Smooth muscle cell (in vitro differentiated cells): ENCODE measurements at regions not wholly inside any gene's neighbourhood (a gene's known extent, or its start where the extent isn't known, plus 50 kb on each side); places are given as distances from the start of the nearest gene placed in this dataset.

Experiments
- DNase-seq: peaks from one replicate; lab custom pipeline; 2025; ENCODE audit not compliant: unreplicated experiment; lab: John Stamatoyannopoulos, UW
- H2AFZ ChIP-seq: fragments of 200-600 bp; sonication (generic); 2 replicates; pipeline ENCODE4 v1.6.0; 2016; ENCODE audit warnings: antibody characterized with exemption, low read depth, mild to moderate bottlenecking
- H3F3A ChIP-seq: fragments of 200-600 bp; sonication (generic); 2 replicates; pipeline ENCODE4 v1.6.0; 2017; ENCODE audit warnings: antibody characterized with exemption, low read depth
- H3K27ac ChIP-seq: fragments of 200-600 bp; sonication (generic); 2 replicates; pipeline ENCODE4 v1.5.1; 2016; ENCODE audit warnings: low read depth, mild to moderate bottlenecking
- H3K27me3 ChIP-seq: fragments of 200-600 bp; sonication (generic); 2 replicates; pipeline ENCODE4 v1.6.1; 2016; ENCODE audit warnings: low read depth, mild to moderate bottlenecking
- H3K36me3 ChIP-seq: fragments of 200-600 bp; sonication (generic); 2 replicates; pipeline ENCODE4 v1.5.1; 2016; ENCODE audit warnings: low read depth
- H3K4me1 ChIP-seq: fragments of 200-600 bp; sonication (generic); 2 replicates; pipeline ENCODE4 v1.5.1; 2016; ENCODE audit warnings: low read depth
- H3K4me2 ChIP-seq: fragments of 200-600 bp; sonication (generic); 2 replicates; pipeline ENCODE4 v1.6.0; 2016; ENCODE audit warnings: mild to moderate bottlenecking
- H3K4me3 ChIP-seq: fragments of 200-600 bp; sonication (generic); 2 replicates; pipeline ENCODE4 v1.5.1; 2016; ENCODE audit warnings: mild to moderate bottlenecking
- H3K79me2 ChIP-seq: fragments of 200-600 bp; sonication (generic); 2 replicates; pipeline ENCODE4 v1.6.0; 2016; ENCODE audit warnings: low read depth, mild to moderate bottlenecking
- H3K9ac ChIP-seq: fragments of 200-600 bp; sonication (generic); 2 replicates; pipeline ENCODE4 v1.6.0; 2016; ENCODE audit warnings: low read depth
- H3K9me3 ChIP-seq: fragments of 200-600 bp; sonication (generic); replicated peaks from 2 replicates; pipeline ENCODE4 v1.5.1; 2016; ENCODE audit warnings: low read depth
- H4K20me1 ChIP-seq: fragments of 200-600 bp; sonication (generic); 2 replicates; pipeline ENCODE4 v1.6.0; 2016; ENCODE audit warnings: low read depth
- WGBS: methylation state at CpG from one replicate; pipeline ENCODE4 v1.1.7; 2016; ENCODE audit warnings: low lambda C conversion rate; 5-methylcytosine and 5-hydroxymethylcytosine counted together
- TF ChIP-seq, protein P1 (sequence below): fragments of 200-600 bp; sonication (generic); IDR thresholded peaks from 2 replicates; pipeline ENCODE4 v1.5.1; 2017; ENCODE audit warnings: borderline replicate concordance, mild to moderate bottlenecking, antibody characterized with exemption; ENCODE audit not compliant: insufficient read depth, poor library complexity, severe bottlenecking

DNA sequence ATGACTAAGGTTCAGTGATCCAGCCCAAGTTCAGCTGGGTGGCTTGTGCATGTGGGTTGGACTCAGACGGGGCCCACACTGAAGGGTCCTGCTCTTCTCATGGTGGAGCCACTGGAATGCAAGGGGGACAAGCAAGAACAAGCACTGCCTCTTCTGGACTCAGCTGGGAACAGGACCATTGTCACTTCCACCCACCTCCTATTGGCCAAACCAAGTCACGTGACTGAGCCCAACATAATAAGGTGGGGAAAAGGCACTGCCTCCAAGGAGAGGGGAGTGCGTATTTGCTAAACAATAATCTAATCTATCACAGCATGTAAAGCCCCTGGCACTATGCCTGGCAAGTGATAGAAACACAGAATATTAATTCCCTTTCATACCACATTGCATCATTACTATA, 87.1 kb downstream of the CHST1 start:
- 73% methylated on average over 3 of the region's 3 CpGs for WGBS
- Histone ChIP-seq H3K36me3 (no peaks in the 10 kb centered on the region), H3K79me2 (no peaks in the 10 kb centered on the region), H3K9ac (no peak overlapping the region), H2AFZ (no peak overlapping the region), H3K4me1 (no peaks in the 10 kb centered on the region), H3K4me3 (no peak overlapping the region), H3F3A (no peaks in the 10 kb centered on the region), H3K4me2 (no peak overlapping the region), H4K20me1 (no peaks in the 10 kb centered on the region), H3K27me3 (peaks cover 19% of the 10 kb centered on the region), H3K9me3 (no peaks in the 10 kb centered on the region), H3K27ac (no peak overlapping the region)
- TF ChIP-seq, protein P1, sequence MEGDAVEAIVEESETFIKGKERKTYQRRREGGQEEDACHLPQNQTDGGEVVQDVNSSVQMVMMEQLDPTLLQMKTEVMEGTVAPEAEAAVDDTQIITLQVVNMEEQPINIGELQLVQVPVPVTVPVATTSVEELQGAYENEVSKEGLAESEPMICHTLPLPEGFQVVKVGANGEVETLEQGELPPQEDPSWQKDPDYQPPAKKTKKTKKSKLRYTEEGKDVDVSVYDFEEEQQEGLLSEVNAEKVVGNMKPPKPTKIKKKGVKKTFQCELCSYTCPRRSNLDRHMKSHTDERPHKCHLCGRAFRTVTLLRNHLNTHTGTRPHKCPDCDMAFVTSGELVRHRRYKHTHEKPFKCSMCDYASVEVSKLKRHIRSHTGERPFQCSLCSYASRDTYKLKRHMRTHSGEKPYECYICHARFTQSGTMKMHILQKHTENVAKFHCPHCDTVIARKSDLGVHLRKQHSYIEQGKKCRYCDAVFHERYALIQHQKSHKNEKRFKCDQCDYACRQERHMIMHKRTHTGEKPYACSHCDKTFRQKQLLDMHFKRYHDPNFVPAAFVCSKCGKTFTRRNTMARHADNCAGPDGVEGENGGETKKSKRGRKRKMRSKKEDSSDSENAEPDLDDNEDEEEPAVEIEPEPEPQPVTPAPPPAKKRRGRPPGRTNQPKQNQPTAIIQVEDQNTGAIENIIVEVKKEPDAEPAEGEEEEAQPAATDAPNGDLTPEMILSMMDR: no peak
- no peak for DNase-seq

DNA sequence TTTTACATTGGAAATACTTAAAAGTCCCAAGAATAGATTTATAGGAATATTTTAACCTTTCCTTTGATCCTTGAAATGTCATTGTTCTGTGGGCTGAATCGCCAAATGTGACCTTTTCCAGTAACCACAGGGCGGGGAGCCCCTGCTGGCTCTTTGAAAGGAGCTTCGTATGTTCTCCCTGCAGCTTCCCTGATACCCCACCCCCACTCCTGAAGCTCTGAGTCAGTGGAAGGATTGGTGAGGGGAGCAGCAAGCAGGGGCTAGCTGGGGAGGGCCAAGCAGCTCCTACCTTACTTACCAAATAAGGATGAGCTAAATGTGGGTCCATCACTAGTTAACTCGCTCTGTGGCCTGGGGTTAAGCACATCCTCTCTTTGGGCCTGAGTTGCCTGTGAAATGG, 87.7 kb downstream of the CHST1 start:
- Histone ChIP-seq H3K9ac (no peak overlapping the region), H3K9me3 (no peaks in the 10 kb centered on the region), H3K27me3 (peaks cover 19% of the 10 kb centered on the region), H3K4me3 (no peak overlapping the region), H3F3A (no peaks in the 10 kb centered on the region), H3K4me1 (no peaks in the 10 kb centered on the region), H4K20me1 (no peaks in the 10 kb centered on the region), H2AFZ (no peak overlapping the region), H3K4me2 (no peak overlapping the region), H3K79me2 (no peaks in the 10 kb centered on the region), H3K27ac (no peak overlapping the region), H3K36me3 (no peaks in the 10 kb centered on the region)
- DNase-seq: no peak
- 38% methylated on average over 4 of the region's 4 CpGs for WGBS
- TF ChIP-seq, protein P1: no peak

DNA sequence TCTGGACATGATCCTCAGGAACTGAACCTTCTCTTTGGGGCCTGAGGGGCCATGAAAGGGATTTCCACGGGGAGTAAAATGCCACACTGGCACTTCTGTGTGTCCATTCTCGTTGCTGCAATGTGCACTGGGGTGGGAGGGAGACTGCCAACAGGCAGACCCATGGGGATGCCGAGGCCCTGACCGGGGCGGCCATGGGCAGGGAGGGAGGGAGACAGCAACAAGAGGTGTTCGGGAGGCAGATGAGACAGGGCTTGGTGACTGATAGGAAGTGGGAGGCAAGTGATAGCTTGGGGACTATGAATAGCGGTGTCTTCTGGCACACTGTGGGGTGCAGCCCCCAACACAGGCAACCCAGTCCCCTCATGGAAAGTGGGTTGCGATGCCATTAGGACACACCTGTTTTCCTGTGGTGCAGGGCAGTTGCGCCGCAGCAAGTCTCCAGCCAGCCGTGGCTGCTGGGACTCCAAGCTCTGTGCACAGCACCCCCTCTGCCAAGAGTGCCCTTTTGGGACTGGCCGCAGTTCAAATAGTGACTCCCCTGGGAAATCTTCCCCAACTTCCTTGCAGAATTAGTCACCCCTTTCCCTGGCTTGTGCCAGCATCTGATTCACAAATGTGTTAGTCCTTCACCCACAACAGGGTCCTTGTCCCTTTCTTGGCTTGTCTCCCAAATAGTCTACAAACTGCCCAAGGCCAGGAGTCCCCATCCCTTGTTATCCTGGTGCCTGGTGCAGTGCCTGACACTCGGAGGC, 88.8 kb downstream of the CHST1 start:
- TF ChIP-seq, protein P1: no peak
- Histone ChIP-seq H3K27me3 (peaks cover 16% of the 10 kb centered on the region), H3K36me3 (no peaks in the 10 kb centered on the region), H3K4me1 (no peaks in the 10 kb centered on the region), H3K4me3 (no peak overlapping the region), H3K79me2 (no peaks in the 10 kb centered on the region), H4K20me1 (no peaks in the 10 kb centered on the region), H3K27ac (no peak overlapping the region), H3K9me3 (no peaks in the 10 kb centered on the region), H3K4me2 (no peak overlapping the region), H3F3A (no peaks in the 10 kb centered on the region), H2AFZ (no peak overlapping the region), H3K9ac (no peak overlapping the region)
- no peak for DNase-seq
- WGBS: 85% methylated on average over 13 of the region's 13 CpGs

DNA sequence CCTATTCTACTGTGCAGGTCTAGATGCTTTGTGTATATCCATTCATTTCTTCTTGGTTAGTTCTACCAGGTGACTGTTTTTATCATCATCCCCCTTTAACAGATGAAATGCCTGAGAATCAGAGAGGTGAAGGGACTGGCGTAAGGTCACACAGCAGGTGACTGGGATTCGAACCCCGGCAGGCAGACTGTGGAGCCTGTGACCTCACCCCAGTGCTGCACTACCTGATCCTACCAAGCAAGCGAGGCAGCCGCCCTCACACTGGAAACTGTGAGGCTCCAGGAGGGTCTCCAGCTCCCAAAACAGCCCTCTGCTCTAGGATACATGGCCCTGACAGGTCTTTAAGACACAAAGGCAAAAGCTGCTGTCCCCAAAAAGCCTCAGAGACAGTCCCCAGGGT, 91.7 kb downstream of the CHST1 start:
- no peak for DNase-seq
- no peaks in the 10 kb centered on the region for H3F3A ChIP-seq
- H2AFZ ChIP-seq: no peak overlapping the region
- no peak overlapping the region for H3K9ac ChIP-seq
- H3K36me3 ChIP-seq: no peaks in the 10 kb centered on the region
- H3K4me1 ChIP-seq: no peaks in the 10 kb centered on the region
- H3K4me3 ChIP-seq: no peak overlapping the region
- no peaks in the 10 kb centered on the region for H3K79me2 ChIP-seq
- no peak overlapping the region for H3K27ac ChIP-seq
- H3K9me3 ChIP-seq: no peaks in the 10 kb centered on the region
- 92% methylated on average over 5 of the region's 5 CpGs for WGBS
- no peaks in the 10 kb centered on the region for H4K20me1 ChIP-seq
- H3K27me3 ChIP-seq: peaks cover 15% of the 10 kb centered on the region
- no peak overlapping the region for H3K4me2 ChIP-seq
- TF ChIP-seq, protein P1: no peak
